ENCODE measurements at regions not wholly inside any gene's neighbourhood (a gene's known extent, or its start where the extent isn't known, plus 50 kb on each side); places are given as distances from the start of the nearest gene placed in this dataset.

DNA sequence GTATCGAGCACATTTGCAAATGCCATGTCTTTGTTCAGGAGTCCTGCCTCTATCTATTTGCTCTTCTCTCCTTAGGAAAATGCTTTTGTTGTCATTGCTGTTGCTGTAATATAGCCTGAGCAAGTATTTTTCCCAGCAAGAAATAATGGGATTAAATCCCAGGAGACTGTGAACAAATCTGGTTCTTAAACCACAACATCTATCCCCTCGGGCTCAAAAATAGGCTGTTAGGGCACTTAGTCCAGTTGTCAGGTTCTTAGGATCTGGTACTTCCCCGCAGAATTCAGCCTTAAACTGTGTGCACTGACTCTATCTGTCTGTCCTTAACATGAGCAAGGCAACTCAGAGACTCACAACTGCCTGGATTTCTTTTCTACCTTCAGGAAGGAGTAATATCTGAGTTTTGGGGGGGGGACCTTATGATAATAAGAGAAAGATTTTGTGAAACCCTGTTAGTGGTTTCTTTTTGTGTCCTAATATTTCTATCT is 437.5 kb downstream of the HTR1B start:
- TF ChIP-seq, protein P1, sequence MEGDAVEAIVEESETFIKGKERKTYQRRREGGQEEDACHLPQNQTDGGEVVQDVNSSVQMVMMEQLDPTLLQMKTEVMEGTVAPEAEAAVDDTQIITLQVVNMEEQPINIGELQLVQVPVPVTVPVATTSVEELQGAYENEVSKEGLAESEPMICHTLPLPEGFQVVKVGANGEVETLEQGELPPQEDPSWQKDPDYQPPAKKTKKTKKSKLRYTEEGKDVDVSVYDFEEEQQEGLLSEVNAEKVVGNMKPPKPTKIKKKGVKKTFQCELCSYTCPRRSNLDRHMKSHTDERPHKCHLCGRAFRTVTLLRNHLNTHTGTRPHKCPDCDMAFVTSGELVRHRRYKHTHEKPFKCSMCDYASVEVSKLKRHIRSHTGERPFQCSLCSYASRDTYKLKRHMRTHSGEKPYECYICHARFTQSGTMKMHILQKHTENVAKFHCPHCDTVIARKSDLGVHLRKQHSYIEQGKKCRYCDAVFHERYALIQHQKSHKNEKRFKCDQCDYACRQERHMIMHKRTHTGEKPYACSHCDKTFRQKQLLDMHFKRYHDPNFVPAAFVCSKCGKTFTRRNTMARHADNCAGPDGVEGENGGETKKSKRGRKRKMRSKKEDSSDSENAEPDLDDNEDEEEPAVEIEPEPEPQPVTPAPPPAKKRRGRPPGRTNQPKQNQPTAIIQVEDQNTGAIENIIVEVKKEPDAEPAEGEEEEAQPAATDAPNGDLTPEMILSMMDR (IDR thresholded peaks at IDR 0.05; ENCODE audit: borderline replicate concordance, extremely low read depth, low read length, poor library complexity, severe bottlenecking) = no peak
- no peak for TF ChIP-seq EZH2 (IDR thresholded peaks at IDR 0.05; ENCODE audit: borderline replicate concordance, low read depth, low read length, severe bottlenecking)

Measured in DND-41 (cell line).